Hepatocyte (in vitro differentiated cells): ENCODE measurements at regions not wholly inside any gene's neighbourhood (a gene's known extent, or its start where the extent isn't known, plus 50 kb on each side); places are given as distances from the start of the nearest gene placed in this dataset.
A peak's percentile ranks its signal among the peaks of the same experiment; 100 is the strongest.

Source experiments
- DNase-seq: peaks from one replicate; pipeline ENCODE4 v3.0.0-alpha.2; 2016; ENCODE audit warnings: low spot score
- H2AFZ ChIP-seq: fragments of 200-600 bp; sonication (generic); 2 replicates; pipeline ENCODE4 v1.6.0; 2016; ENCODE audit warnings: antibody characterized with exemption, mild to moderate bottlenecking
- H3K27ac ChIP-seq: fragments of 200-600 bp; sonication (generic); 2 replicates; pipeline ENCODE4 v1.5.1; 2016; ENCODE audit warnings: mild to moderate bottlenecking
- H3K27me3 ChIP-seq: fragments of 200-600 bp; sonication (generic); 2 replicates; pipeline ENCODE4 v1.6.1; 2016
- H3K36me3 ChIP-seq: fragments of 200-600 bp; sonication (generic); replicated peaks from 2 replicates; pipeline ENCODE4 v1.5.1; 2016; ENCODE audit warnings: low read depth; ENCODE audit not compliant: insufficient read depth
- H3K4me1 ChIP-seq: fragments of 200-600 bp; sonication (generic); 2 replicates; pipeline ENCODE4 v1.5.1; 2016; ENCODE audit warnings: mild to moderate bottlenecking, moderate library complexity; ENCODE audit not compliant: insufficient read depth
- H3K4me2 ChIP-seq: fragments of 200-600 bp; sonication (generic); 2 replicates; pipeline ENCODE4 v1.6.0; 2016
- H3K4me3 ChIP-seq: fragments of 200-600 bp; sonication (generic); 2 replicates; pipeline ENCODE4 v1.5.1; 2016; ENCODE audit warnings: mild to moderate bottlenecking
- H3K79me2 ChIP-seq: fragments of 200-600 bp; sonication (generic); 2 replicates; pipeline ENCODE4 v1.6.0; 2017; ENCODE audit warnings: mild to moderate bottlenecking
- H3K9me2 ChIP-seq: fragments of 200-600 bp; sonication (generic); replicated peaks from 2 replicates; pipeline ENCODE4 v1.6.0; 2017; ENCODE audit warnings: mild to moderate bottlenecking; ENCODE audit not compliant: insufficient read depth
- H3K9me3 ChIP-seq: fragments of 200-600 bp; sonication (generic); 2 replicates; pipeline ENCODE4 v1.5.1; 2016; ENCODE audit warnings: low read depth, mild to moderate bottlenecking
- H4K20me1 ChIP-seq: fragments of 200-600 bp; sonication (generic); 2 replicates; pipeline ENCODE4 v1.6.0; 2016; ENCODE audit warnings: mild to moderate bottlenecking; ENCODE audit not compliant: insufficient read depth, poor library complexity, severe bottlenecking
- CTCF ChIP-seq: fragments of 200-600 bp; sonication (generic); IDR thresholded peaks from 2 replicates; pipeline ENCODE4 v1.5.1; 2016; ENCODE audit warnings: antibody characterized with exemption, mild to moderate bottlenecking; ENCODE audit not compliant: poor library complexity
- EZH2 ChIP-seq: fragments of 200-600 bp; sonication (generic); IDR thresholded peaks from 2 replicates; pipeline ENCODE4 v1.6.1; 2016; ENCODE audit warnings: antibody characterized with exemption, mild to moderate bottlenecking, borderline replicate concordance
- EZH2phosphoT487 ChIP-seq: fragments of 200-600 bp; sonication (generic); IDR thresholded peaks from one replicate; pipeline ENCODE4 v1.6.1; 2018; ENCODE audit warnings: antibody characterized with exemption, mild to moderate bottlenecking, low read depth, moderate library complexity; ENCODE audit not compliant: unreplicated experiment, severe bottlenecking
- WGBS: methylation state at CpG from one replicate; pipeline ENCODE4 v1.1.6; 2016; ENCODE audit warnings: low lambda C conversion rate; ENCODE audit errors: missing lambda C conversion rate; 5-methylcytosine and 5-hydroxymethylcytosine counted together

- TF ChIP-seq EZH2 (no peak), EZH2phosphoT487 (no peak), CTCF (no peak)
- no peak overlapping the region for H3K27ac ChIP-seq
- 37% methylated on average over 1 of the region's 1 CpG for whole genome bisulfite sequencing
Measured at GRCh38 chr1:232464325-232464724, 165.6 kb downstream of the SIPA1L2 start.

GRCh38 chr1:232463225-232463624 lies 166.7 kb downstream of the SIPA1L2 start:
- no peak overlapping the region for H3K27ac ChIP-seq
- 76% methylated on average over 3 of the region's 3 CpGs for WGBS
- TF ChIP-seq EZH2phosphoT487 (no peak), CTCF (no peak), EZH2 (no peak)

More at GRCh38 chr1:232464325-232464724, 165.6 kb downstream of the SIPA1L2 start:
- H3K9me3 ChIP-seq, result no peaks in the 10 kb centered on the region
- DNase-seq, result no peak
- no peak overlapping the region for H2AFZ ChIP-seq
- H3K36me3 ChIP-seq, result no peaks in the 10 kb centered on the region
- H3K4me3 ChIP-seq, result no peak overlapping the region
- no peaks in the 10 kb centered on the region for H3K27me3 ChIP-seq
- peaks cover 19% of the 10 kb centered on the region for H3K79me2 ChIP-seq
- no peaks in the 10 kb centered on the region for H4K20me1 ChIP-seq
- H3K4me2 ChIP-seq, result peak overlapping the region; percentile 13
- H3K9me2 ChIP-seq, result no peaks in the 10 kb centered on the region
- H3K4me1 ChIP-seq, result no peaks in the 10 kb centered on the region

GRCh38 chr1:232462213-232462612 lies 167.7 kb downstream of the SIPA1L2 start:
- WGBS, result 82% methylated on average over 4 of the region's 4 CpGs
- TF ChIP-seq CTCF (no peak), EZH2phosphoT487 (no peak), EZH2 (no peak)
- Histone ChIP-seq H3K27me3 (no peaks in the 10 kb centered on the region), H3K9me3 (no peaks in the 10 kb centered on the region), H3K36me3 (no peaks in the 10 kb centered on the region), H3K4me3 (no peak overlapping the region), H4K20me1 (no peaks in the 10 kb centered on the region), H2AFZ (no peak overlapping the region), H3K4me2 (no peak overlapping the region), H3K27ac (no peak overlapping the region), H3K9me2 (no peaks in the 10 kb centered on the region), H3K79me2 (peaks cover 19% of the 10 kb centered on the region), H3K4me1 (no peaks in the 10 kb centered on the region)
- peak; percentile 23 for DNase-seq

More at GRCh38 chr1:232463225-232463624, 166.7 kb downstream of the SIPA1L2 start:
- Histone ChIP-seq H3K4me2 (peak overlapping the region; percentile 13), H3K9me3 (no peaks in the 10 kb centered on the region), H3K27me3 (no peaks in the 10 kb centered on the region), H3K79me2 (peaks cover 19% of the 10 kb centered on the region), H3K4me3 (no peak overlapping the region), H4K20me1 (no peaks in the 10 kb centered on the region), H3K9me2 (no peaks in the 10 kb centered on the region), H3K36me3 (no peaks in the 10 kb centered on the region), H3K4me1 (no peaks in the 10 kb centered on the region), H2AFZ (no peak overlapping the region)
- no peak for DNase-seq

GRCh38 chr1:232459826-232460225 lies 170.1 kb downstream of the SIPA1L2 start:
- no peaks in the 10 kb centered on the region for H3K9me3 ChIP-seq
- no peak for DNase-seq
- no peaks in the 10 kb centered on the region for H3K9me2 ChIP-seq
- no peaks in the 10 kb centered on the region for H3K27me3 ChIP-seq
- WGBS, result 64% methylated on average over 3 of the region's 3 CpGs
- H2AFZ ChIP-seq, result no peak overlapping the region
- H4K20me1 ChIP-seq, result no peaks in the 10 kb centered on the region
- H3K4me2 ChIP-seq, result no peak overlapping the region
- no peaks in the 10 kb centered on the region for H3K4me1 ChIP-seq
- no peak overlapping the region for H3K27ac ChIP-seq
- TF ChIP-seq CTCF (no peak), EZH2phosphoT487 (no peak)
- H3K4me3 ChIP-seq, result no peak overlapping the region
- H3K79me2 ChIP-seq, result peaks cover 19% of the 10 kb centered on the region
- H3K36me3 ChIP-seq, result no peaks in the 10 kb centered on the region
